Endothelial cell of umbilical vein (primary cell): ENCODE measurements at regions not wholly inside any gene's neighbourhood (a gene's known extent, or its start where the extent isn't known, plus 50 kb on each side); places are given as distances from the start of the nearest gene placed in this dataset.

ENCODE experiments used
- BruUV-seq: library from RNA; stranded (reverse); fragments of 400-500 nt; replicated peaks from 2 replicates; lab custom pipeline; 2021; lab: Mats Ljungman, UMichigan
- CTCF ChIA-PET: fragments of 300-600, 350-600 bp; sonication (Branson Sonifier 250); formaldehyde crosslinking; loops from one replicate; lab custom pipeline; 2021; ENCODE audit warnings: antibody characterized with exemption, inconsistent platforms; lab: Charles Lee
- POLR2A ChIA-PET: fragments of 300-600, 350-600 bp; sonication (Branson Sonifier 250); formaldehyde crosslinking; loops from one replicate; lab custom pipeline; 2021; ENCODE audit warnings: antibody characterized with exemption, inconsistent platforms; lab: Charles Lee
- DNase-seq: peaks from one replicate; pipeline ENCODE4 v3.0.0-alpha.2; 2011; ENCODE audit warnings: low read depth, low spot score
- FAIRE-seq: peaks from 2 replicates; lab custom pipeline; 2011; peaks lifted over from hg19 to GRCh38; lab: Jason Lieb, UNC
- H2AFZ ChIP-seq: 2 replicates; pipeline ENCODE4 v1.6.0; 2012; ENCODE audit warnings: low read depth, low read length, control low read depth, inconsistent platforms
- H3K27ac ChIP-seq: 2 replicates; pipeline ENCODE4 v1.5.1; 2011; ENCODE audit warnings: low read depth, mild to moderate bottlenecking, control low read depth, low read length, moderate library complexity; ENCODE audit not compliant: insufficient read depth
- H3K27me3 ChIP-seq, 2 experiments: 2 replicates each; pipeline versions ENCODE4 v1.6.0 to v1.6.1; 2011; ENCODE audit warnings: low read length in 2 of 2, mixed read lengths in 1 of 2; ENCODE audit not compliant: control insufficient read depth in 2 of 2, insufficient read depth in 2 of 2
- H3K36me3 ChIP-seq, 2 experiments: 2 replicates in 1 of 2; 3 replicates in 1 of 2; pipeline ENCODE4 v1.5.1; 2011; ENCODE audit warnings: low read length in 2 of 2, mild to moderate bottlenecking in 1 of 2, moderate library complexity in 1 of 2; ENCODE audit not compliant: control insufficient read depth in 2 of 2, insufficient read depth in 2 of 2; ENCODE audit errors: extremely low read depth in 1 of 2
- H3K4me1 ChIP-seq: 3 replicates; pipeline ENCODE4 v1.5.1; 2011; ENCODE audit warnings: mild to moderate bottlenecking, low read length; ENCODE audit not compliant: control insufficient read depth, insufficient read depth; ENCODE audit errors: extremely low read depth
- H3K4me2 ChIP-seq: 2 replicates; pipeline ENCODE4 v1.6.1; 2011; ENCODE audit warnings: low read length, control low read depth, mixed read lengths; ENCODE audit not compliant: insufficient read depth
- H3K4me3 ChIP-seq, 3 experiments: fragments of 200-600 bp in 1 of 3; sonication (generic), shearing (Covaris generic) in 1 of 3; replicated peaks in 1 of 3; 2 replicates each; pipeline ENCODE4 v1.5.1; 2011 to 2016; ENCODE audit warnings: control low read depth in 3 of 3, low read length in 3 of 3, mild to moderate bottlenecking in 2 of 3, inconsistent platforms in 1 of 3, low read depth in 1 of 3, moderate library complexity in 1 of 3; ENCODE audit not compliant: insufficient read depth in 1 of 3
- H3K79me2 ChIP-seq: 2 replicates; pipeline ENCODE4 v1.6.0; 2012; ENCODE audit warnings: low read length, inconsistent platforms; ENCODE audit not compliant: control insufficient read depth, insufficient read depth
- H3K9ac ChIP-seq: replicated peaks from 2 replicates; pipeline ENCODE3; 2011; ENCODE audit warnings: low read length, control low read depth; ENCODE audit not compliant: insufficient read depth; ENCODE audit errors: extremely low read depth
- H3K9me1 ChIP-seq: replicated peaks from 3 replicates; pipeline ENCODE4 v1.6.0; 2011; ENCODE audit warnings: mild to moderate bottlenecking, low read length; ENCODE audit not compliant: control insufficient read depth, insufficient read depth; ENCODE audit errors: extremely low read depth
- H3K9me3 ChIP-seq: replicated peaks from 2 replicates; pipeline ENCODE4 v1.5.1; 2012; ENCODE audit warnings: low read length, inconsistent platforms; ENCODE audit not compliant: control insufficient read depth, insufficient read depth
- H4K20me1 ChIP-seq: replicated peaks from 2 replicates; pipeline ENCODE3; 2011; ENCODE audit warnings: mild to moderate bottlenecking, low read length; ENCODE audit not compliant: control insufficient read depth, insufficient read depth; ENCODE audit errors: extremely low read depth
- EZH2 ChIP-seq: IDR thresholded peaks from 2 replicates; pipeline ENCODE4 v1.6.1; 2012; ENCODE audit warnings: borderline replicate concordance, low read depth, mild to moderate bottlenecking, moderate library complexity, low read length, inconsistent platforms; ENCODE audit not compliant: severe bottlenecking
- FOS ChIP-seq: IDR thresholded peaks from 2 replicates; pipeline ENCODE4 v1.6.1; 2011; ENCODE audit warnings: mild to moderate bottlenecking, low read length, moderate library complexity, borderline replicate concordance; ENCODE audit not compliant: insufficient read depth
- GATA2 ChIP-seq: IDR thresholded peaks from 2 replicates; pipeline ENCODE4 v1.7.0; 2011; ENCODE audit warnings: low read depth, mild to moderate bottlenecking, moderate library complexity, mixed read lengths, low read length; ENCODE audit not compliant: insufficient read length, insufficient read depth
- JUN ChIP-seq: IDR thresholded peaks from 2 replicates; pipeline ENCODE4 v1.6.1; 2011; ENCODE audit warnings: borderline replicate concordance, low read depth; ENCODE audit not compliant: insufficient read length, insufficient read depth
- MYC ChIP-seq: IDR thresholded peaks from one replicate; pipeline ENCODE4 v1.6.1; 2011; ENCODE audit warnings: mild to moderate bottlenecking, low read depth, low read length
- POLR2A ChIP-seq: IDR thresholded peaks from 2 replicates; pipeline ENCODE4 v1.6.1; 2012; ENCODE audit warnings: low read depth, mild to moderate bottlenecking, control low read depth, low read length
- POLR2AphosphoS5 ChIP-seq: IDR thresholded peaks from 2 replicates; pipeline ENCODE4 v1.6.1; 2012; ENCODE audit warnings: low read depth, mild to moderate bottlenecking, control low read depth, low read length, moderate library complexity; ENCODE audit not compliant: insufficient read depth
- dilution Hi-C: fragments of 300-500 bp; cut with MboI; formaldehyde crosslinking; loops from one replicate; pipeline ENCODE4 v1.15.0; 2019; ENCODE audit warnings: low sequenced_read_pairs; ENCODE audit not compliant: extremely low pct_ligation_motif_present
- intact Hi-C: fragments of 100-400 bp; cut with micrococcal nuclease; formaldehyde crosslinking; loops from one replicate; pipeline ENCODE4 v1.10.0; 2022
- TF ChIP-seq, protein P1 (sequence below): IDR thresholded peaks from 2 replicates; pipeline ENCODE4 v1.6.1; 2011; ENCODE audit not compliant: insufficient read depth, insufficient read length
- TF ChIP-seq, protein P2 (sequence below), 2 donors: IDR thresholded peaks; 1 replicate in 1 of 2; 2 replicates in 1 of 2; pipeline ENCODE4 v1.5.1; 2011; ENCODE audit warnings: low read length in 2 of 2, mild to moderate bottlenecking in 2 of 2, moderate library complexity in 2 of 2, control low read depth in 1 of 2, inconsistent platforms in 1 of 2, low read depth in 1 of 2; ENCODE audit not compliant: insufficient read depth in 1 of 2; ENCODE audit errors: extremely low read depth in 1 of 2

DNA sequence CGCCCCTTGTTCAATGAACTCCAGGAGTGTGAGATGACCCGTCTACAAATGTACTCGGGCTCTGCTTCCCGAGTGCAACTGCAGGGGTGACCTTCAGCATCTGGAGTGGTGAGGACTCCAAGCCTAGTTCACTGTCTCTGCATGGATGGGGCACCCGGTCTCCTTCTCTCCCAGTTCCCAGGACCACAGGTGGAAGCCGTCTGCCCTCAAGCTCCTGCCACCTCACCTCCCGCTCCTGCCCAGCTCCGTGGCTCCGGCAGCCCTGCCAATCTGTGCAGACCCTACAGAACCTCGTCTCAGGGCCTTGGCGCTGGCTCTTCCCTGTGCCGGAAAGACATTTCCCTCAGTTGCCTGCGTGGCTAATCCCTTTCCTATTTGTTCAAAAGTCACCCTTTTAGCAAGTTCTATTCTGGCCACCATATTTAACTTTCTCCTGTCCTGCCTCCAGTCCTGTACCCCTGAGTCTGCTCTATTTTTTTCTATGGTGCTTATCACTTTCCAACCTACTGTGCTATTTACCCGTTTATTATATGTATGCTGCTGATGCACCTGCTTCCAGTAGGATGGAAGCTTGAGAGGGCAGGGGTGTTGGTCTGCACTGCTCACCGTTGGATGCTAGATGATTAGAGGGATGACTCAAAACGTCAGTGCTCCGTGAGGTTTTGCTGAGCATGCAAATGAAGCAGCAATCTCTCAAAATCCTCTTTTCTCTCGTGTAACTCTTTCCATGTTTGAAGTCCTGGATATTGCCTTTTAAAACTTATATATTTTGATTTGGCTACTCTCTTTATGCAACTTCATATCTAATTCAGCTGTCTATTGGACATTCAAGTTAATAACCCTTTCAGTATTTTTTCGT, 641.4 kb downstream of the ACTR3B start:
- ChIA-PET CTCF (no interaction called here), POLR2A (no interaction called here)
- intact Hi-C loops (no loop called here), dilution Hi-C loops (no loop called here)
- no TSS peak for BruUV-seq
- no peaks in the 10 kb centered on the region for H3K36me3 ChIP-seq
- H3K4me1 ChIP-seq = no peaks in the 10 kb centered on the region
- no peaks in the 10 kb centered on the region for H4K20me1 ChIP-seq
- no peaks in the 10 kb centered on the region for H3K27me3 ChIP-seq
- TF ChIP-seq EZH2 = no peak
- TF ChIP-seq POLR2A = no peak
- no peak for TF ChIP-seq POLR2AphosphoS5
- TF ChIP-seq, protein P1, sequence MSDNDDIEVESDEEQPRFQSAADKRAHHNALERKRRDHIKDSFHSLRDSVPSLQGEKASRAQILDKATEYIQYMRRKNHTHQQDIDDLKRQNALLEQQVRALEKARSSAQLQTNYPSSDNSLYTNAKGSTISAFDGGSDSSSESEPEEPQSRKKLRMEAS = no peak
- TF ChIP-seq, protein P2, sequence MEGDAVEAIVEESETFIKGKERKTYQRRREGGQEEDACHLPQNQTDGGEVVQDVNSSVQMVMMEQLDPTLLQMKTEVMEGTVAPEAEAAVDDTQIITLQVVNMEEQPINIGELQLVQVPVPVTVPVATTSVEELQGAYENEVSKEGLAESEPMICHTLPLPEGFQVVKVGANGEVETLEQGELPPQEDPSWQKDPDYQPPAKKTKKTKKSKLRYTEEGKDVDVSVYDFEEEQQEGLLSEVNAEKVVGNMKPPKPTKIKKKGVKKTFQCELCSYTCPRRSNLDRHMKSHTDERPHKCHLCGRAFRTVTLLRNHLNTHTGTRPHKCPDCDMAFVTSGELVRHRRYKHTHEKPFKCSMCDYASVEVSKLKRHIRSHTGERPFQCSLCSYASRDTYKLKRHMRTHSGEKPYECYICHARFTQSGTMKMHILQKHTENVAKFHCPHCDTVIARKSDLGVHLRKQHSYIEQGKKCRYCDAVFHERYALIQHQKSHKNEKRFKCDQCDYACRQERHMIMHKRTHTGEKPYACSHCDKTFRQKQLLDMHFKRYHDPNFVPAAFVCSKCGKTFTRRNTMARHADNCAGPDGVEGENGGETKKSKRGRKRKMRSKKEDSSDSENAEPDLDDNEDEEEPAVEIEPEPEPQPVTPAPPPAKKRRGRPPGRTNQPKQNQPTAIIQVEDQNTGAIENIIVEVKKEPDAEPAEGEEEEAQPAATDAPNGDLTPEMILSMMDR (IDR thresholded peaks at IDR 0.05; ENCODE audit: extremely low read depth in 1 of 2, insufficient read depth in 1 of 2, low read depth in 1 of 2, low read length in 2 of 2) = no peak
- TF ChIP-seq FOS = no peak
- TF ChIP-seq MYC = no peak
- TF ChIP-seq GATA2 = no peak
- TF ChIP-seq JUN = no peak
- no peak overlapping the region for H2AFZ ChIP-seq
- H3K79me2 ChIP-seq = no peaks in the 10 kb centered on the region
- H3K27ac ChIP-seq = no peak overlapping the region
- FAIRE-seq (no peak), DNase-seq (no peak)
- no peak overlapping the region for H3K4me3 ChIP-seq
- H3K9me1 ChIP-seq = no peaks in the 10 kb centered on the region
- H3K9me3 ChIP-seq = peaks cover 10% of the 10 kb centered on the region
- no peak overlapping the region for H3K4me2 ChIP-seq
- no peak overlapping the region for H3K9ac ChIP-seq
